ENCODE measurements at regions not wholly inside any gene's neighbourhood (a gene's known extent, or its start where the extent isn't known, plus 50 kb on each side); places are given as distances from the start of the nearest gene placed in this dataset.

- H2AFZ ChIP-seq: no peak overlapping the region
- H3K4me2 ChIP-seq: no peak overlapping the region
- no peaks in the 10 kb centered on the region for H3K27me3 ChIP-seq (ENCODE audit: insufficient read depth)
- Mint-ChIP-seq H3K27me3 (ENCODE audit: insufficient read depth, low read depth, poor library complexity) (no peaks in the 10 kb centered on the region), H3K4me1 (no peaks in the 10 kb centered on the region; the same call in 1 of the 3 replicates), H3K9me3 (peaks cover 15% of the 10 kb centered on the region; the same call in 2 of the 3 replicates), H3K4me3 (no peak overlapping the region), H3K36me3 (ENCODE audit: low read depth) (peaks cover 4% of the 10 kb centered on the region; the same call in 2 of the 3 replicates), H3K27ac (no peak overlapping the region)
- no peaks in the 10 kb centered on the region for H3F3A ChIP-seq (replicated peaks; ENCODE audit: low read depth)
- TF ChIP-seq EZH2 (IDR thresholded peaks at IDR 0.05; ENCODE audit: low read depth, unreplicated experiment) (no peak), ETS1 (IDR thresholded peaks at IDR 0.05) (no peak), CREB1 (CRISPR knock-in tag; IDR thresholded peaks at IDR 0.05; ENCODE audit: low read depth) (no peak), ZNF114 (CRISPR knock-in tag; IDR thresholded peaks at IDR 0.05) (no peak), POLR2AphosphoS5 (IDR thresholded peaks at IDR 0.05; ENCODE audit: low read depth) (no peak), JUNB (IDR thresholded peaks at IDR 0.05; ENCODE audit: unreplicated experiment) (no peak)
- TF ChIP-seq, protein P1, sequence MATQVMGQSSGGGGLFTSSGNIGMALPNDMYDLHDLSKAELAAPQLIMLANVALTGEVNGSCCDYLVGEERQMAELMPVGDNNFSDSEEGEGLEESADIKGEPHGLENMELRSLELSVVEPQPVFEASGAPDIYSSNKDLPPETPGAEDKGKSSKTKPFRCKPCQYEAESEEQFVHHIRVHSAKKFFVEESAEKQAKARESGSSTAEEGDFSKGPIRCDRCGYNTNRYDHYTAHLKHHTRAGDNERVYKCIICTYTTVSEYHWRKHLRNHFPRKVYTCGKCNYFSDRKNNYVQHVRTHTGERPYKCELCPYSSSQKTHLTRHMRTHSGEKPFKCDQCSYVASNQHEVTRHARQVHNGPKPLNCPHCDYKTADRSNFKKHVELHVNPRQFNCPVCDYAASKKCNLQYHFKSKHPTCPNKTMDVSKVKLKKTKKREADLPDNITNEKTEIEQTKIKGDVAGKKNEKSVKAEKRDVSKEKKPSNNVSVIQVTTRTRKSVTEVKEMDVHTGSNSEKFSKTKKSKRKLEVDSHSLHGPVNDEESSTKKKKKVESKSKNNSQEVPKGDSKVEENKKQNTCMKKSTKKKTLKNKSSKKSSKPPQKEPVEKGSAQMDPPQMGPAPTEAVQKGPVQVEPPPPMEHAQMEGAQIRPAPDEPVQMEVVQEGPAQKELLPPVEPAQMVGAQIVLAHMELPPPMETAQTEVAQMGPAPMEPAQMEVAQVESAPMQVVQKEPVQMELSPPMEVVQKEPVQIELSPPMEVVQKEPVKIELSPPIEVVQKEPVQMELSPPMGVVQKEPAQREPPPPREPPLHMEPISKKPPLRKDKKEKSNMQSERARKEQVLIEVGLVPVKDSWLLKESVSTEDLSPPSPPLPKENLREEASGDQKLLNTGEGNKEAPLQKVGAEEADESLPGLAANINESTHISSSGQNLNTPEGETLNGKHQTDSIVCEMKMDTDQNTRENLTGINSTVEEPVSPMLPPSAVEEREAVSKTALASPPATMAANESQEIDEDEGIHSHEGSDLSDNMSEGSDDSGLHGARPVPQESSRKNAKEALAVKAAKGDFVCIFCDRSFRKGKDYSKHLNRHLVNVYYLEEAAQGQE (IDR thresholded peaks at IDR 0.05; ENCODE audit: unreplicated experiment): no peak
- H3K27ac ChIP-seq (ENCODE audit: low read depth): no peak overlapping the region
- ATAC-seq (no peak), DNase-seq (ENCODE audit: low spot score) (no peak)
- no peaks in the 10 kb centered on the region for H4K20me1 ChIP-seq (replicated peaks; ENCODE audit: insufficient read depth)
- H3K4me1 ChIP-seq (ENCODE audit: insufficient read depth): no peaks in the 10 kb centered on the region
- no peaks in the 10 kb centered on the region for H3K36me3 ChIP-seq (ENCODE audit: insufficient read depth)
- H3K79me2 ChIP-seq (replicated peaks; ENCODE audit: insufficient read depth): no peaks in the 10 kb centered on the region
- no peak overlapping the region for H3K4me3 ChIP-seq
- no peaks in the 10 kb centered on the region for H3K9me2 ChIP-seq (ENCODE audit: insufficient read depth)
These were observed 137.7 kb upstream of the CCDC150 start for GRCh38 chr2:196501836-196502235.

- Mint-ChIP-seq H3K36me3 (ENCODE audit: low read depth) (peaks cover 4% of the 10 kb centered on the region; the same call in 2 of the 3 replicates), H3K4me3 (no peak overlapping the region), H3K27me3 (ENCODE audit: insufficient read depth, low read depth, poor library complexity) (no peaks in the 10 kb centered on the region), H3K4me1 (no peaks in the 10 kb centered on the region; the same call in 1 of the 3 replicates), H3K27ac (no peak overlapping the region), H3K9me3 (peaks cover 15% of the 10 kb centered on the region; the same call in 2 of the 3 replicates)
- Histone ChIP-seq H3K27me3 (ENCODE audit: insufficient read depth) (no peaks in the 10 kb centered on the region), H3K4me3 (no peak overlapping the region), H3K36me3 (ENCODE audit: insufficient read depth) (no peaks in the 10 kb centered on the region), H3K4me1 (ENCODE audit: insufficient read depth) (no peaks in the 10 kb centered on the region), H3K79me2 (replicated peaks; ENCODE audit: insufficient read depth) (no peaks in the 10 kb centered on the region), H3K9me2 (ENCODE audit: insufficient read depth) (no peaks in the 10 kb centered on the region), H4K20me1 (replicated peaks; ENCODE audit: insufficient read depth) (no peaks in the 10 kb centered on the region), H3K4me2 (no peak overlapping the region), H3F3A (replicated peaks; ENCODE audit: low read depth) (no peaks in the 10 kb centered on the region), H2AFZ (no peak overlapping the region), H3K27ac (ENCODE audit: low read depth) (no peak overlapping the region)
- TF ChIP-seq CREB1 (CRISPR knock-in tag; IDR thresholded peaks at IDR 0.05; ENCODE audit: low read depth) (no peak), CTCF (conservative IDR thresholded peaks at IDR 0.05; ENCODE audit: low read depth in 2 of 2) (0 out of 4 replicates have a peak, but pooled peaks of 1 of the 2 experiments have one; percentile 1)
- ATAC-seq: no peak
- no peak for DNase-seq (ENCODE audit: low spot score)
These were observed 137.1 kb upstream of the CCDC150 start for GRCh38 chr2:196502386-196502785.

Data from GM23338 (cell line).